Stimulated activated naive CD8-positive, alpha-beta T cell treated with anti-CD3 and anti-CD28 coated beads, Interleukin-15, amount 100 ng/mL, for 72 hours (primary cell): ENCODE measurements at regions not wholly inside any gene's neighbourhood (a gene's known extent, or its start where the extent isn't known, plus 50 kb on each side); places are given as distances from the start of the nearest gene placed in this dataset.
"Not testable (repeated sequence)": the region's sequence is repeated elsewhere in the genome, so short reads cannot be mapped to it uniquely, and the experiment has no call there.

Experiments
- ATAC-seq: fragments of 150-1000 bp; cut with Tn5 transposase; 2 replicates; pipeline ENCODE4 v1.10.0; 2021; ENCODE audit warnings: mild to moderate bottlenecking, moderate library complexity
- DNase-seq, 2 donors: peaks; one replicate each; pipeline ENCODE4 v3.0.0; 2021 to 2022
- H3K27ac Mint-ChIP-seq, 2 donors: one replicate each; pipeline ENCODE4 v1.8.0; 2022; ENCODE audit warnings: mild to moderate bottlenecking in 2 of 2, mixed read lengths in 2 of 2, moderate library complexity in 2 of 2
- H3K27me3 Mint-ChIP-seq: one replicate; pipeline ENCODE4 v1.8.0; 2022; ENCODE audit warnings: mixed read lengths
- H3K4me1 Mint-ChIP-seq: one replicate; pipeline ENCODE4 v1.8.0; 2022; ENCODE audit warnings: mild to moderate bottlenecking, mixed read lengths
- H3K4me3 Mint-ChIP-seq, 2 donors: one replicate each; pipeline ENCODE4 v1.8.0; 2022; ENCODE audit warnings: mild to moderate bottlenecking in 2 of 2, mixed read lengths in 2 of 2, moderate library complexity in 1 of 2
- H3K9me3 Mint-ChIP-seq, 2 donors: one replicate each; pipeline ENCODE4 v1.8.0; 2022; ENCODE audit warnings: mixed read lengths in 2 of 2

DNA sequence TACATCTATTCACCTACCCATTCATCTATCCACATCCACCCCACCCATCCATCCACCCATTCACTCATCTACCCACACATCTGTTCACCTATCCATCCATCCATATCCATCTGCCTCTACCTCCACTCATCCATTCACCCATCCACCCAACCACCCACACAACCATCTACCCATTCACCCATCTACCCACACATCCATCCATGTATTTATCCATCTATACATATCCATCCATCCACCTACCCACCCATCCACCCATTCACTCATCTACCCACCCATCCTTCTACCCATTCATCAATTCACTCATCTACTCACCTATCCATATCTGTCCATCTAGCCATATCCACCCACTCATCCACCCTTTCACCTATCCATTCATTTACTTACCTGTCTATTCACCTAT, 187.6 kb downstream of the ASB1 start:
- no peaks in the 10 kb centered on the region for H3K4me1 Mint-ChIP-seq
- DNase-seq = no peak
- peaks cover 1 to 8% of the 10 kb centered on the region in 2 donors for H3K9me3 Mint-ChIP-seq
- H3K4me3 Mint-ChIP-seq = no peak overlapping the region
- no peak overlapping the region for H3K27ac Mint-ChIP-seq
- ATAC-seq = no peak
- no peaks in the 10 kb centered on the region for H3K27me3 Mint-ChIP-seq

DNA sequence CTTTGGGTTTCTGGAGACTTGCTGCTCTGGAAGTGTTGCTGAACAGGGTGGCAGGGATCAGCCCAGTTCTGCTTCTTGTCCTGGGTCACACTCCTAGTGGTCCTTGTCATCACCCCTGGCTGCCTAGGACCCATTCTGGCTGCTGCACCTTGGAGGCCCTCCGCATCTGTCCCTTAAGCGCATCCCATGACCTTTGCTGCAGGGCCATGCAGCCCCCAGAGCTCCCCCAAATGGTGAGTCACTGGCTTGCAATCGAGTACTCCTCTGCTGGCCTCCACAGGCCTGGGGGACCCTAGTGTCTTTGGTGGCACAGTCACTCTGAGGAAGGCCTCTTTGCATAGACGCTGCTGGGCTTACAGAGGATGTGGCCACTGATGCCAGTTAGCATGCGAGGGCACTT, 188.5 kb downstream of the ASB1 start:
- peaks cover 0 to 7% of the 10 kb centered on the region in 2 donors for H3K9me3 Mint-ChIP-seq
- H3K27ac Mint-ChIP-seq = no peak overlapping the region
- DNase-seq = no peak
- no peaks in the 10 kb centered on the region for H3K4me1 Mint-ChIP-seq
- H3K4me3 Mint-ChIP-seq = no peak overlapping the region
- H3K27me3 Mint-ChIP-seq = no peaks in the 10 kb centered on the region
- no peak for ATAC-seq

DNA sequence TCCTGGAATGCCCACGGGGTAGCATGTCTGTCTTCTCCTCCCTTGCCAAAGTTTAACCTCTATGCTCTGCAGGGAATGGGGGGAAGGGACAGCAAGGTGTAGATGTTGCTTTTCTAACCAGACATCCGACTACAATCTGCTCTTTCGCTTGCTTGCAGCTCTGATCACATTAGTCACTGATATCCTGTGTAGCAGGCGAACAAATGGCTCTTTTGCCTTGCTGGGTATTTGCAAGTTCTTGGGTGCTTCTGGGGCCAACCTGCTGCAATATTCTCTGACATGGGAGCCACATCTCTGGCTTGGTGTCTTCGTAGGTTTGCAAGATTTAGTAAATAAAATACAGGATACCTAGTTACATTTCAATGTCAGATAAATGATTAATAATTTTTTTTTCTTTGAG, 190.0 kb downstream of the ASB1 start:
- no peak overlapping the region for H3K27ac Mint-ChIP-seq
- DNase-seq (no peak), ATAC-seq (no peak)
- H3K4me3 Mint-ChIP-seq = no peak overlapping the region
- H3K4me1 Mint-ChIP-seq = no peaks in the 10 kb centered on the region
- H3K27me3 Mint-ChIP-seq = peaks cover 9% of the 10 kb centered on the region
- no peaks in the 10 kb centered on the region for H3K9me3 Mint-ChIP-seq

DNA sequence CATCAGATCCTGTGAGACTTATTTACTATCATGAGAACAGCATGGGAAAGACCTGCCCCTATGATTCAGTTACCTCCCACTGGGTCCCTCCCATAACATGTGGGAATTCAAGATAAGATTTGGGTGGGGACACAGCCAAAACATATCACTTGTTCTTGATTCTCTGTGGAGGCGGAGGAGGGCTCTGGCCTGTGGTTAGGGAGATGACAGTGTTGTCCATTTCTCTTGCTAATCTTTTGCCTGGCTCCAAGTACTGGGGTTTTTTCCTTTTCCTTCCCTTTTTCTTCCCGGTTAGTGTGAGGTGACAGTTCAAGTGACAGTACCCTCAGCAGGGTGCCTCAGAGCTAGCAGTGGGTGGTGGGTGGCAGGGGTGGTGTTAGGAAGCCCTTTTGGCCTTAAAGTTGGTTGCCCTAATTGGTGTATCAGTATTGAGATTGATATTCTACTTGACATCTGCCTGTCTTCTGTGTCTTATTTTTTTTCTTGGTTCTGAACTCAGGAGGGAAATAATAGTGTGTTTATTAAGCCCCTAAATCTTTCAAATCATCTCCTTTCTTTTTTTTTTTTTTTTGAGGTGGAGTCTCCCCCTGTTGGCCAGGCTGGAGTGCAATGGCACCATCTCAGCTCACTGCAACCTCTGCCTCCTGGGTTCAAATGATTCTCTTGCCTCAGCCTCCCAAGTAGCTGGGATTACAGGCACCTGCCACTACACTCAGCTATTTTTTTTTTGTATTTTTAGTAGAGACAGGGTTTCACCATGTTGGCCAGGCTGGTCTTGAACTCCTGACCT, 192.0 kb downstream of the ASB1 start:
- ATAC-seq, DNase-seq, H3K27ac Mint-ChIP-seq, H3K4me1 Mint-ChIP-seq, H3K9me3 Mint-ChIP-seq, H3K4me3 Mint-ChIP-seq: not testable (repeated sequence)
- H3K27me3 Mint-ChIP-seq = peaks cover 24% of the 10 kb centered on the region

DNA sequence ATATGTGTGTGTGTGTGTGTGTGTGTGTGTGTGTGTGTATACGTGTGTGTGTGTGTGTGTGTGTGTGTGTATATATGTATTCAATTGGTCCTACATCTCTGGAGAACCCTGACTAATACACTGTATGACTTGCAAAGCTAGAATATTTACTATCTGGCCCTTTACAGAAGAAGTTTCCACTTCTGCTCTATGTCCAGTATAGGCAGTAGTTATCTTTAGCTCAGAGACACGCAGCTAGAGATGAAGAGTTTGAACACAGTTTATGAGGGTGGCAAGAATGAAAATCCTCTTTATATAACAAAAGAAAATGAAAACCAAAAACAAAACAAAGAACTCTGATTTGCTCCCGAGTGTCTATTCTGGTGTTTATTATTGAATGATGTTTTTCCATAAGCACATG, 201.2 kb downstream of the ASB1 start:
- Mint-ChIP-seq H3K27ac (no peak overlapping the region), H3K27me3 (peaks cover 4% of the 10 kb centered on the region), H3K9me3 (peaks cover 0 to 4% of the 10 kb centered on the region in 2 donors), H3K4me1 (no peaks in the 10 kb centered on the region), H3K4me3 (no peak overlapping the region)
- ATAC-seq (no peak), DNase-seq (no peak)

DNA sequence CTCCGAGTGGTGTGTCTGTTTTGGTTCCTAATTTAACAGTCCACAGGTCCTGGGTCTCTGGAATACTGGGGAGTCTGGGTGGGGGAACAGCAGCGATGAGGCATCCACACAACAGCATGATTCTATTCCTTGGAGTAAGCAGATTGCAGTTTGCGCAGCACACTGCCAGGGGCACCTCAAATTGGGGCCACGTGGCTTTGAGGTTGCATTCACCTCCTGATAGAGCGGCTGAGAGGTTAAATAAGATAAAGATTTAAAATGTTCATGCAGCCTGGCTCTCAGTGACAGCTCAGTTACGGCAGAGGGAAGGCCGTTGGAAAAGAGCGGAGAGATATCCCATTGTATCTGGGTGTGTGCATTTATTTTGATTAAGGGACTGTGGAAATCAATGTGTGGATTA, 202.3 kb downstream of the ASB1 start:
- Mint-ChIP-seq H3K9me3 (peaks cover 0 to 4% of the 10 kb centered on the region in 2 donors), H3K27me3 (no peaks in the 10 kb centered on the region)

DNA sequence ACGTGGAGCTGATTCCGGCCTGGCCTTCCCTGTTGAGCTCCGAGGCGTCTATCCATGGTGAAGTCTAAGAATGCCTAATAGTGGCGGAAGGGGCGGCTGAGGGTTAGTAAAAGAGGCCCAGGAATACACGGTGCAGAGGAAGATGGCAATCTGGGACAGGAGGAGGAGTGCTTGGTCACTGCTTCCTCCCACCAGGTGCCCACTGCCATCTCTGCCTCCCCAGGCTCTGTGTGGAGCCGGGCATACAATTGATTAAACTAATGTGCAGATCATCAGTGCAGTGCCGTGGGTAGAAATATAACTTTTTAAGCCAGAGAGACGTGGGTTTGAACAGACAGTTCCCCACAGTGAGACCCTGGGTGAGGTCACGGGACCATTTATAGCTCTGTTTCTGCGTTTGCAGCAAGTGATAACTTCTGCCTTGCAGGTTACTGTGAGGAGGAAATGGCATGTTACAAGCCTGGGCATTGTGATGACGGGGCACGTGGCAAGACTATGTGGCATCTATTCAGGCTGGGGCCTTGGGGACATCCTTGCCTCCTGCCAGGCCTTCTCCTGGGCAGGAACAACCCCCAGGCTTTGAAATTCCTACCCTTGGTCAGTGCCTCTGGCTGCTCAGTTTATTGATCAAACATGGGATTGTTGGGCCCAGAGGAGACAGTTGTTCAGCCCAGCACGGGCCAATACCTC, 204.9 kb downstream of the ASB1 start:
- H3K4me1 Mint-ChIP-seq = no peaks in the 10 kb centered on the region
- H3K27ac Mint-ChIP-seq = no peak overlapping the region
- H3K27me3 Mint-ChIP-seq = no peaks in the 10 kb centered on the region
- no peak overlapping the region for H3K4me3 Mint-ChIP-seq
- no peak for ATAC-seq
- DNase-seq = no peak
- no peaks in the 10 kb centered on the region for H3K9me3 Mint-ChIP-seq

More for the DNA sequence above, 202.3 kb downstream of the ASB1 start:
- Mint-ChIP-seq H3K27ac (no peak overlapping the region), H3K4me1 (no peaks in the 10 kb centered on the region), H3K4me3 (no peak overlapping the region)
- DNase-seq (no peak), ATAC-seq (no peak)

DNA sequence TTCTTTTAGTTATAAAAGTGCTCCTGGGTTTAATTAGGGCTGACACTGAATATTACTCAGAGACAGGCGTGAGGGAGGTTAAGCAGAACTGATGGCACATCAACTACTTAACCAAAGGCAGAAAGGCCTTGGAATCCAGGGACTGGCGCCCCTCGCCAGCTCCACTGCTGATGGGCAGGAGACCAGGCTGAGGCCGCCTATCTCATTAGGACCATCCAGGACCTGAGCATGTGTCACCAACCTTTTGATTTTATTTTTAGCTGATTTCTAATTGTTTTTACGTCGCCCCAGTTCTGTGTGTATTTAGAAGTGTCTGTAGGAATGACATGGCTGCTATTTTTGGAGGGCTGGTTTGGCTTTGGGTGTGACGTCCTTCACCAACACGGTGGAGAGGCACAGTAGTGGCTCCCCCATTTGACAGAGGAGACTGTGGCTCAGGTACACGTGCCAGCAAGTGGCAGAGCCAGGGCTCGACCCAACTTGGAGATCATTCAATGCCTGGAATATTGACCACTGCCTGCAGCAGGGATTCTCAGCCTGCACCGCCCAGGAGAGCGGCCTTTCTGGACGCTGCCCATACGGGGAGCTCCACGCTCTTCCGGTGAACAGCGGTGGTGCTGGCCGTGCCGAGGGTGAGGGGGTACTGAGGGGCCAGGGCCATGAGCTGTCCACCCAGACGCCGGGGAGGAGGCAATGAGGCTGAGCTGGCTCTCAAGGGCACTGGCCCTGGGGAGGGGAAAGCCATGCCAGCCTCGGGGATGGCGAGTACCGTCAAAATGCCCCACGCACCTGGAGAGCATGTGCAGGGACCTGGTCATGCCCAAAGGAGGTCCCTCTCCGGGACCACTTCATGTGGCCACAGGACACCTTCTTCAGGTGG, 205.7 kb downstream of the ASB1 start:
- no peak for DNase-seq
- no peaks in the 10 kb centered on the region for H3K9me3 Mint-ChIP-seq
- H3K4me3 Mint-ChIP-seq = no peak overlapping the region
- no peaks in the 10 kb centered on the region for H3K27me3 Mint-ChIP-seq
- H3K4me1 Mint-ChIP-seq = no peaks in the 10 kb centered on the region
- ATAC-seq = no peak
- no peak overlapping the region for H3K27ac Mint-ChIP-seq

DNA sequence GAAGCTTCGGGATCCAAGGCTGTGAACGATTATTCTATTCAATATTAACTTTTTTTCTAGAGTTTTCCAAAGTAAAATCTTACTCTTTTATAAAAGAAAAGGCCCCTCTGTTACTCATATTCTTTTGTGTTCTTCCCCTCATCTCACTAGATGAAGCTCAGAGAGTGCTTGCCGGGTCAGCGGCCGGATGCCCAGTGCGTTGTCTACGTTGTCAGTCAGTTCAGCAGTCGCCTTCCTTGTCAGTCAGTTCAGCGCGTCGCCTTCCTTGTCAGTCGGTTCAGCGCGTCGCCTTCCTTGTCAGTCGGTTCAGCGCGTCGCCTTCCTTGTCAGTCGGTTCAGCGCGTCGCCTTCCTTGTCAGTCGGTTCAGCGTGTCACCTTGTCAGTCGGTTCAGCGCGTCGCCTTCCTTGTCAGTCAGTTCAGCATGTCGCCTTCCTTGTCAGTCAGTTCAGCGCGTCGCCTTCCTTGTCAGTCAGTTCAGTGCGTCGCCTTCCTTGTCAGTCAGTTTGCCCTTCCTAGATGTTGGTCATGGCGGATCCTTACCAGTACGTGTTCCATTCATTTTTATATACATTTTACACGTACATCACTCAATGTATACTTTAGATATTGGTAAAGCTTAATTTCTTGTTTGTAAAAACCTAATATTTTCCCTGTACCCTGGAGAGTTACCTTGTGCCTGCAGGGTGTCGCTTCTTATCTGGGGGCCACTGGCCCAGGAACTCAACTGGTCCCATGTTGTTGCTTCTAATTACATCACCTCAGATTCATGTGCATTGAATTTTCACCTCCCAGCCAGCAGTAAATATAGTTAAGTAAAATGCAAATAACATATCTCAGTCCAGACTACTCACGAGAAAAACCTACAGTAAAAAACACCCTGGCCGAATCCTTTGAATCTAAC, 206.9 kb downstream of the ASB1 start:
- H3K4me3 Mint-ChIP-seq = no peak overlapping the region
- no peaks in the 10 kb centered on the region for H3K4me1 Mint-ChIP-seq
- DNase-seq (no peak), ATAC-seq (no peak)
- H3K9me3 Mint-ChIP-seq = no peaks in the 10 kb centered on the region
- no peak overlapping the region for H3K27ac Mint-ChIP-seq
- H3K27me3 Mint-ChIP-seq = peaks cover 6% of the 10 kb centered on the region

DNA sequence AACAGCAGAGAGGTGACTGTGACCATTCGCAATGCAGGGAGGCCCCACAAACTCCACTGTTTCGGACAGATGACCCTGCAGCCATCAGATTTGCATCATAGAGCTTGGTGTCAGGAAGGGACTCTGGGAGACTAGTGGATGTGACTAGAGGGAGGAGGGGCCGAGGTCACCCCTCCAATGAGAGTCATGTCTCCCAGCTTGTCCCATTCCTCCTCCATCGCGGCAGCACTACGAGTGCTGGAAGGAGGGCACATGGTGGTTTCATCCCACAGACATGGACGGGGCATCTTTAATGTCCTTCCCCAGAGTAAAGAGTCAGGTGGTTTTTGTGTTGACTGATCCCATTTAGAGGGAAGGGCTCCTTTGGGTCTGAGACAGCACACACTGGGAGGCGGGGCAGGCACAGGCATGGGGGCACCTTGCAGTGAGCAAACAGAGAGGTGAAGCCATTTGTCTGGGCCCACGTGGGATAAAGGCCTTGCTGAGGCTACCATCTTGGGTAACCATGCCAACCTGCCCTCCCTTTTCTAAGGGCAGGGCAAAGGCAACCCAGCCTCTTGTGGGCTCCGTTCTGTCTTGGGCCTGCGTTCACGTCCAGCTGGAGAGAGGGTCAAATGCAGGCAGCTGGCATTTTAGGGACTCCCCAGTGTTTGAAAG, 208.1 kb downstream of the ASB1 start:
- ATAC-seq (no peak), DNase-seq (no peak)
- Mint-ChIP-seq H3K4me3 (no peak overlapping the region), H3K9me3 (no peaks in the 10 kb centered on the region), H3K27me3 (peaks cover 10% of the 10 kb centered on the region), H3K27ac (no peak overlapping the region), H3K4me1 (no peaks in the 10 kb centered on the region)

DNA sequence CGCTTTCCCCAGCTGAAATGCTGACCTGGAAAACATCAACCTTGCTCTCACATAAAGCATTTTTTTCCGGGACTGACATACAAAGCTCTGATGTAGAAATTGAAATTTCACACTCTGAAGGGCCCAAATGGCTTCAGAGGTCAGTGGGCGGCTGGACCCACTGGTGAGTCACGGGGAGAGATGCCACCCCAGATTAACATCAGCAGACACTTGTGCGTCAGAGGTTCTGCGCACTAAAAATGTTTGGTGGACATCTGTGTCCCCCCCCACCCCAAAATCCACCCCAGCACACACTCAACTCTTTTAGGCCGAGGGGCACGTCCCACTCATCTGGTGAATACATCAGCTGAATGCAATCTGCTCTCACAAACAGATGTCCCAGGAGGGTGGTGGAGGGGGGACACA, 208.9 kb downstream of the ASB1 start:
- peak overlapping the region in 1 of 2 donors; percentile 61 for H3K27ac Mint-ChIP-seq
- DNase-seq = no peak

DNA sequence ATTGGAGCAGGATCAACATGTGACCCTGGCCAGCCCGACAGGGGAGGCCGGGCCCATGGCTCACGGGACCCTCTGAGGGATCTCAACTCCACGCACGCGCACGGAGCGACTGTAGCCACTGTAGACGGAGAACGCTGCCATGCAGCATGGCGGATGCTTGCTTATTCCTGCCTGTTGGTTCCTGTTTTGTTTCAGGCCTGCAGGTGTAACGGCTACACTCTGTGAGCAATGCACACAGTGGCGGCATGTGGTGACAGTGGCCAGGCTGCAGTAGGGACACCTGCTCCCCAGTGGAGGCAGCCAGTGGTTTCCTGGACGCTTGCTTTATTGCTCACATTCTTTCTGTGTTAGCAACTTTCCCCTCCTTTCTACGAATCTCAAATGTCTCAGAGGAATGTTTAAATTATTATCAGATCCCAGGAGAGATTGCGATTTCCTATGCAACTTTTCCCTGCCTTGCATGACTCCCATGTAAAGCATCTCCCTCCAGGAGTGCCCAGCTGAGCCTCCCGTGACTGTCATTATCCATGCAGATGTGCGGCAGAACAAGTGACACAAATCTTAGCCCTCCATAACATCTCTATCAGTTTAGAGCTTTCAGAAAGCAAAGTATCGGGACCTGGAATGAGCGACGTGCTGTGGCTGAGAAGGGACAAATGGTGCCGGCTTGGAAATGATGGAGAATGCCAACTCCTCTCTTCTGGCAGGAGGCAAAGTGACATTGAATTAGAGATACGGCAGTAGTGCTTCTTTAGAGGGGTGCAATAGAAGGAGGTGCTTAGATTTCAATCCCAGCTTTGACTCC, 209.7 kb downstream of the ASB1 start:
- H3K27me3 Mint-ChIP-seq = peaks cover 10% of the 10 kb centered on the region
- ATAC-seq = no peak
- DNase-seq = no peak
- H3K9me3 Mint-ChIP-seq = no peaks in the 10 kb centered on the region
- no peaks in the 10 kb centered on the region for H3K4me1 Mint-ChIP-seq
- no peak overlapping the region for H3K27ac Mint-ChIP-seq
- H3K4me3 Mint-ChIP-seq = no peak overlapping the region

More for the DNA sequence above, 208.9 kb downstream of the ASB1 start:
- H3K9me3 Mint-ChIP-seq = no peaks in the 10 kb centered on the region
- H3K4me1 Mint-ChIP-seq = no peaks in the 10 kb centered on the region
- no peak overlapping the region for H3K4me3 Mint-ChIP-seq
- no peak for ATAC-seq
- H3K27me3 Mint-ChIP-seq = peaks cover 10% of the 10 kb centered on the region

DNA sequence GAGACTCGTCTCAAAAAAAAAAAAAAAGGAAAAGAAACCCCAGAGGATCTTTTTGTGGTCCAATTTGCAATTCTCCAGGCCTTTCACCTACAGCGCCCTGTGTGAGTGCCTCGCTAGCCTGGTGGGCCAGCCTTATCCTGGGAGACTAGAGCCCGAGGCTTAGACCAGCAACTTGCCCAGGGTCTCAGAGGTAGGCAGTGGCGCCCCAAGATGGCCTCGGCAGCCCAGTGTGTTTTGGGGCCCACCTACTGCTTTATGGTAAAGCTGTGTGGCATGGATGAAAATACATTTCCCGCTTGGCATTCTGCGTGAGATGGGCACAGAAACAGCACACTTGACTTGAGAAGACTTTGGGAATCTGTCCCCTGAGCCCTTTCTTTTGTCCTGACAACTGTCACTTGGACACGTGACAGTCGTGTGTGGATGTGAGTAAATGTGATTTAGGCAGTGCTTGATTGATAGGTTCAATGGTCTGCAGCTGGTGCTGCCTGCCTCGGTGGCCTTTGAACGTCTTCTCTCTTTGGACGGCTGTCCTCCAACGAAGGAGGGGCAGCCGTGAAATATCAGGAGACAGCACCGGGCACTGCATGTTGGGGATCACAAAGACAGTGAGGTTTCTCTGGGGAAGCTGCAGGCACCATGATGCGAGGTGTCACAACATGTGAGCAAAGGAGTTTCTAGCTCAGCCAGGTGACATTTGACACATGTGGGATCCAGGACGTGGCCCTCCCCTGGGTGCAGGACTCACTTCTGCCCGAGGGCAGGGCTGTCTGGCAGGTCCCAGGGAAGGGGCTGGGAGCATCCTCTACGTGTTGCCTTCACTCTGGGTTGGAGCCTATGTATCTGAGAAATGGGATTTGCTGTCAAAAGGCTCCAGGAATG, 209.5 kb upstream of the TWIST2 start:
- DNase-seq (no peak), ATAC-seq (no peak)
- no peaks in the 10 kb centered on the region for H3K9me3 Mint-ChIP-seq
- peaks cover 2% of the 10 kb centered on the region for H3K4me1 Mint-ChIP-seq
- no peak overlapping the region for H3K4me3 Mint-ChIP-seq
- H3K27me3 Mint-ChIP-seq = peaks cover 10% of the 10 kb centered on the region
- H3K27ac Mint-ChIP-seq = no peak overlapping the region
